ENCODE measurements at regions not wholly inside any gene's neighbourhood (a gene's known extent, or its start where the extent isn't known, plus 50 kb on each side); places are given as distances from the start of the nearest gene placed in this dataset.

GRCh38 chrX:85517994-85518718 lies 138.7 kb upstream of the POF1B start:
- no peaks in the 10 kb centered on the region for H3K36me3 Mint-ChIP-seq (ENCODE audit: low read depth)
- peaks cover 4% of the 10 kb centered on the region for H3K9me3 Mint-ChIP-seq
- H3K27me3 Mint-ChIP-seq (ENCODE audit: insufficient read depth) = no peaks in the 10 kb centered on the region
- no peak for DNase-seq
- no peak overlapping the region for H3K27ac Mint-ChIP-seq
- no peak for TF ChIP-seq CTCF (IDR thresholded peaks at IDR 0.05)
- no peak overlapping the region for H3K4me3 Mint-ChIP-seq
- no peaks in the 10 kb centered on the region for H3K4me1 Mint-ChIP-seq (ENCODE audit: low read depth)

GRCh38 chrX:85516131-85516530 lies 136.7 kb upstream of the POF1B start:
- H3K27ac Mint-ChIP-seq = no peak overlapping the region
- H3K27me3 Mint-ChIP-seq (ENCODE audit: insufficient read depth) = no peaks in the 10 kb centered on the region
- no peak for TF ChIP-seq CTCF (IDR thresholded peaks at IDR 0.05)
- peaks cover 4% of the 10 kb centered on the region for H3K9me3 Mint-ChIP-seq
- H3K36me3 Mint-ChIP-seq (ENCODE audit: low read depth) = no peaks in the 10 kb centered on the region
- H3K4me3 Mint-ChIP-seq = no peak overlapping the region
- DNase-seq = no peak
- H3K4me1 Mint-ChIP-seq (ENCODE audit: low read depth) = no peaks in the 10 kb centered on the region

- H3K9me3 Mint-ChIP-seq = no peaks in the 10 kb centered on the region; the same call in 1 of the 2 replicates
- H3K4me1 Mint-ChIP-seq (ENCODE audit: low read depth) = no peaks in the 10 kb centered on the region
- no peak overlapping the region for H3K4me3 Mint-ChIP-seq
- H3K36me3 Mint-ChIP-seq (ENCODE audit: low read depth) = no peaks in the 10 kb centered on the region
- DNase-seq = no peak
- no peaks in the 10 kb centered on the region for H3K27me3 Mint-ChIP-seq (ENCODE audit: insufficient read depth)
- TF ChIP-seq CTCF (IDR thresholded peaks at IDR 0.05) = no peak
- H3K27ac Mint-ChIP-seq = no peak overlapping the region
Measured at GRCh38 chrX:85506871-85507270, 127.4 kb upstream of the POF1B start.

GRCh38 chrX:85505801-85506200 lies 126.3 kb upstream of the POF1B start:
- H3K4me1 Mint-ChIP-seq (ENCODE audit: low read depth) = no peaks in the 10 kb centered on the region
- no peak for TF ChIP-seq CTCF (IDR thresholded peaks at IDR 0.05)
- no peak for DNase-seq

GRCh38 chrX:85504381-85504780 lies 124.9 kb upstream of the POF1B start:
- H3K4me3 Mint-ChIP-seq = no peak overlapping the region
- DNase-seq = no peak
- H3K9me3 Mint-ChIP-seq = no peaks in the 10 kb centered on the region; the same call in 1 of the 2 replicates
- H3K27ac Mint-ChIP-seq = no peak overlapping the region
- no peaks in the 10 kb centered on the region for H3K36me3 Mint-ChIP-seq (ENCODE audit: low read depth)
- H3K4me1 Mint-ChIP-seq (ENCODE audit: low read depth) = no peaks in the 10 kb centered on the region
- TF ChIP-seq CTCF (IDR thresholded peaks at IDR 0.05) = no peak
- no peaks in the 10 kb centered on the region for H3K27me3 Mint-ChIP-seq (ENCODE audit: insufficient read depth)

More at GRCh38 chrX:85505801-85506200, 126.3 kb upstream of the POF1B start:
- Mint-ChIP-seq H3K4me3 (no peak overlapping the region), H3K9me3 (no peaks in the 10 kb centered on the region; the same call in 1 of the 2 replicates), H3K36me3 (ENCODE audit: low read depth) (no peaks in the 10 kb centered on the region), H3K27me3 (ENCODE audit: insufficient read depth) (no peaks in the 10 kb centered on the region), H3K27ac (no peak overlapping the region)

Measured in HFFc6 (cell line).